HG03354 (cell line): ENCODE measurements at regions not wholly inside any gene's neighbourhood (a gene's known extent, or its start where the extent isn't known, plus 50 kb on each side); places are given as distances from the start of the nearest gene placed in this dataset.

Experiments used
- ATAC-seq: cut with Tn5 transposase; IDR thresholded peaks from one replicate; pipeline ENCODE4 v1.9.1; 2021; ENCODE audit warnings: mild to moderate bottlenecking; ENCODE audit not compliant: unreplicated experiment, poor library complexity, severe bottlenecking

DNA sequence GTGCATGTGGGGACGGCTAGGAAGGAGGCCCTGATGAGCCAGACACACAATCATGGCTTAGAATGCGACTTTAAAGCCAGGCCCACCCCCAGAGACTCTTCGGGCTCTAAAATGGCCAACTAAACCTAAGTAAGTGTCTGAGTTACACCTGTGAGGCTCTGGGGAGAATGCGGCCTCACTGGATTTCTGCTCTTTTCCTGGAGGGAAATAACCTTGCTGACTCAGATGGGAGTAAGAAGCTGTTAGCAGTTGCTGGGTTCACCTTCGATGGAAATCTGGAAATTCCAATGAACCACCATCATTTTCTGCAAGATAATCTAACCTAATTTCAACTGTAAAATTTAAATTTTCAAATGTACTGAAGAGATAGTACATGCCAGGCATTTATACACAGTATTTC is 97.6 kb upstream of the MAML3 start:
- ATAC-seq, result no peak

DNA sequence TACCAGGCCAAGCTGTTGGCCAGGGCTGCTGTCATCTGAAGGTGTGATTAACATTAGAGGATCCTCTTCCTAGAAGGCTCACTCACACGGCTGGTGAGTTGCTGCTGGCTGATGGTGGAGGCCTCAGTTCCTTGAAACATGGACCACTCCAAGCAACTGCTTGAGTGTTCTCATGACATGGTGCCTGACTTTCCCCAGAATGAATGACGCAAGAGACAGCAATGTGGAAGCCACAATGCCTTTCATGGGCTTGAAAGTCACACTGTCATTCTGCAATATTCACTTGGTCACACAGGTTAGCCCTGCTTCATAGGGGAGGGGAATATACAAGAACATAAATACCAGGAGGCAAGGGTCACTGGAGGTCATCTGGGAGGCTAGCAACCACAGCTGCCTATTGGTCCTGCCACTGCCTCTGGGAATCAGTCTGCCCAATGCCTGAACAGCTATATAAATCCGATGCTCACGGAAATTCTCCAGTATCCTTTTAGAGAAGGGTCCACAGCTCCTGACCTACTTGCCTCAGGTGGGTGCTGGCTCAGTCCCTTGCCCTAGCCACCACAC is 97.1 kb upstream of the MAML3 start:
- no peak for ATAC-seq

GRCh38 chr4:140249351-140249750 is 95.4 kb upstream of the MAML3 start:
- no peak for ATAC-seq

GRCh38 chr4:140247237-140247636 is 93.3 kb upstream of the MAML3 start:
- ATAC-seq, result no peak

DNA sequence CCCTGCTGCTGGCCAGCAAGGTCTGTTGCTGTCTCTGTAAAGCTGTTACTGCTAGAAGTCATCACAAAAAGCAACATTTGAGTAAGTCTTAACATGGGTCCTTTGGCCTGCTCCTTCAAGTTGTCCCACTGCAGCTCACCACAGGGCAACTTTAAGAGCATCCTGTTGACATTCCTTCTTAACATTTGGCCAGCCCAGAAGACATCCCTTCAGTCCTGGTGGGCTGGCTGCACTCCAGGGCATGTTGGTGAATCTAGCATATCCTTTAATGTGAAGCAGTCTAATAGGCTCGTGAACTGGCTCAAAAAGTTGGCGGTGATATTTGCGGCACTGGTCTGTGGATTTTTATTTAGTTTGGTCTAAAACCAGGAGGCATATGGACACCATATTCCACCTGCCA is 92.2 kb upstream of the MAML3 start:
- no peak for ATAC-seq

GRCh38 chr4:140244328-140244727 is 90.3 kb upstream of the MAML3 start:
- no peak for ATAC-seq

DNA sequence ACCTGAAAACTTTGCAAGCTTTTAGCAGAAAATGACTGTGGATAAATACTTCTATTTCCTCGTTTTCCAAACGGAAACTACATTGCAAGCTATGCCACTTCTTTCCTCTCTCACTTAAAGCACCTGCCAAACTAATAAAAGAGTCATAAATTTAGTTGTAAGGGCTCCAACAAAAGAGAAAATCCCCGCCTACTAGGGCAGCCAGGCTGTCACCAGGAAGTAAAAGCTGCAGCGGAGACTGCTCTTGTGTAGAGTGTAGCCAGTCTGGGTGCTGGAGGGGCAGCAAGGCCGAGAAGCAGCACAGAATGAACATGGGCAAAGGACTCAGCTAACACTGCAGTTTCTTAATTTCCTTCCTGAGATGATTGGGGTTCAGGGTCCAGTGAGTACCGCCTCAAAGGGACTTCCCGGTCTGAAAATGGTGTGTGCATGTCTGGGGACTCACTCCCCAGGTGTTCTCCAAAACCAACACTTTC is 89.3 kb upstream of the MAML3 start:
- ATAC-seq, result peak; percentile 87

- ATAC-seq, result peak; percentile 66
These were observed 88.6 kb upstream of the MAML3 start for GRCh38 chr4:140242357-140243277.

GRCh38 chr4:140240237-140240636 is 86.3 kb upstream of the MAML3 start:
- ATAC-seq, result no peak

DNA sequence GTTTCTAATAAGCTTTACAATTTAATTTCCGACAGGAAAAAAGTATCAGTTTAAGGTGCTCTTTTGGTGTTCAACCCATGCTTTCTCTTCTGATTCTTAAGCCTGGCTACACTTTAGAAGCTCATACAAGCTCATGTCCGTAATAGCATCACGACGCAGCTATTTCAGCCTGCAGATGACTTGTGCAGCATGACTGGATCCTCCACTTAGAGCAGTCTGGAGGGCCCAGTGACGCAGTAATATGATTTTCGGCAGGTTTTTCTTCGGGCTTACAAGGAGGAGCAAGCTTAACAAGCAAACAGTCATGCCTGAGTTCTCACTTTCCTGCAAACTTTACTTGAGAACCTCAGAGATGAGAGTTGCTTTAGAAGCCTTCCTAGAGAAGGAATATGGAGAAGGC is 85.3 kb upstream of the MAML3 start:
- no peak for ATAC-seq

GRCh38 chr4:140238351-140239056 is 84.5 kb upstream of the MAML3 start:
- ATAC-seq, result no peak

DNA sequence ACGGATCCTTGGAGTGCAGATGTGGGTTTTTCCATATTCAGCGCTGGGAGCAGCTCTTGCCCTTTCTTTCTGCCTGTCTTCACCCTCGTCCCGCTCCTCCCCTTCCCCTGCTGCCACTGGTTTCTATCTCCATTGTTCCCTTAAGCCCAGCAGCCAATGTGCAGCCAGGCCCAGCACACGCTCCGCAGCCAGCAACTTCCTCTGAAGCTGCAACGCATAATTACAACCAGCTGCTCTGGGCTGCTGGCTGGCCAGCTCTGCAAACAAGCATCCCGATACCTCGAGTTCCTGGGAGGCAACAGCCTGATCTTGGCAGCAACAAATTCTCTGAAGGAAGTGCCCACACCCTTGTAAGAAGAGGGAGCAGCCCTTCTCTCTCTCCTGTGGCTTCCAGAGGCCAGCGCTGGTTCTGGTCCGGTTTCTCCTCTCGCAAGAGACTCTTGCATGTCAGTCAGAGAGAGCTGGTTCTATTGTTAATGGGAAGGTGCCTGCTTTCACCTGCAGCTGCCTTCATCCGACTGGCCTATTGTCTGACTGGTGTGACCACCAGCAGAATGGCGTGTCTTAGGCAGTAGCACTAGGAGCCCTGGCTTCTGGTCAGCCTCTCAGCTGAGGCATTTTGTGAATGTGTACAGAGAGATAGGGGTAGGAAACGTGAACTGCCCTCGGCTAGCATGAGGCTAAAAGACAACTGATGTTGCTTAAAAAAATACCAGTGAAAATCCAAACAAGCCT is 83.8 kb upstream of the MAML3 start:
- ATAC-seq, result no peak

GRCh38 chr4:140236654-140237169 is 82.7 kb upstream of the MAML3 start:
- no peak for ATAC-seq

- ATAC-seq, result no peak
These were observed 80.7 kb upstream of the MAML3 start for GRCh38 chr4:140234697-140235060.

DNA sequence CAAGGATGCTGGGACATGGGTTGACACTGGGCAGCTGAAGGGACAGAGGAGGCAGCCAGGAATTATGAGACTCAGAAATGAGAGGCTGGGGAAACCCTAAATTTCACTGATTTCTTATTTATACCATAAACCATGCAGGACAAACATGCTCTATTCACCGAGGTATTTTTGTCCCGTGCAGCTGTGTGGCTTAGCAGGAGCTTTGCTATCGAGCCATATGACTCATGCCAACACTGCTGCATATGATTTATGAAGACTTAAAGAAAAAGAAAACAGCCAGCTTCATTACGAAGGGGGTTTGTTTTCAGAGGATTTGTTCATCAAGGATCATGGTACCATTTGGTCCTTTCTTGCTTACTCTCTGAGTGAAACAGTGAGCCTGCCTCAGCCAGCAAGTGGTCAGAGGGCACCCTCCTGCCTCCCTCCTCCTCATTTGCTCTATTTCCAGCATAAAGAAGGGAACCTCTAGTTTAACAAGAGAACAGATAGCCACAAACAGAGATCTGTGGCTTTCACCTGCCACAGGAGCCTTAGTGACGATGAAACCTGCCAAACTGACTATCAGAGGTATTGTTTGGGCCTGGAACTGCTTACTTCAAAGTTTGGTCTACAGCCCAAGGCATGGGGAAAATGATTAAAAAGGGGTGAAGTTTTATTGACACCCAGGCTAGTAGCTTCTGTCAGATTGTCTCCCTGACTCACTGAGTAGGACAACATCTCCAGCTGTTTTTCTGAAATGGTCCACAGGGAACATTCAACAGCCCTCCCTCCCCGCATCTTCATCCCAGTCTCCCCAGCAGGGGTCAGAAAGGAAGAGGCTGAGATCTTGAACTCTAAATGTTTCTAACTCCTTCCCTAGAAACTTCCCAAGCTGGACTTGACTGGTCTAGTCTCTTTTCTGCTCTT is 80.1 kb upstream of the MAML3 start:
- ATAC-seq, result no peak

DNA sequence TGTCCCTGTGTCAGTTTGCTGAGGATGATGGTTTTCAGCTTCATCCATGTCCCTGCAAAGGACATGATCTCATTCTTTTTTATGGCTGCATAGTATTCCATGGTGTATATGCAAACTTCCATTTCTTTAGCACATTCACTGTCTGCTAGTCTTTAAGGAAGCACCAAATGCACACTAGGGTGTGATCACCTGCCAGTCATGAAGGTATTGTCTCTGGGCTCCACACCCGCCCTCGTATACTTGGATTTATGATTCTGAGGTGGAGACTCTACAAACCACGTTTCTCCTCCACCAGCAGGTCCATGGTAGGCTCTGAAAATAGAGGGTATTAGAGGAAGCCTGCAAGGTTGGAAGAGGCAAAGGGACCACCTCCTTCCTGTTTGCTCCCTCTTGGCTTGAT is 75.9 kb upstream of the MAML3 start:
- ATAC-seq, result no peak

DNA sequence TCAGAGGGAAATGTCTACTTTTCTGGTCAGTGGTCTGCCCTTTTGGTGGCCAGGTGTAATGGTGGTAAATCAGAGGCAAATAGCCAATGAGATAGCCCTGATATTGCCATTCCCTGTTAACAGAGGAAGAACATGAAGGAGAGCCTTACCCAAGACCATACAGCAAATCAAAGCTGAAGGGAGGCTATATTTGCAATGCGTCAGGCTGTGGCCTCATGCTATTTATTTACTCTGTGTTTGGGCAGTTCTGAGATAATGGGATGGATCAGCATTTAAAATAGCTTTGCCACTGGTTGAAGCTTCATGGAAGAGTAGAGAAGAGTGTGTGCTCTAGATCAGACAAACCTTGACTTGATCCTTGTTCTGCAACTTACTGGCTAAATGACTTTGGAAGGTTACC is 73.3 kb upstream of the MAML3 start:
- ATAC-seq, result no peak

GRCh38 chr4:140223056-140223810 is 69.2 kb upstream of the MAML3 start:
- ATAC-seq, result no peak
